ENCODE measurements at regions not wholly inside any gene's neighbourhood (a gene's known extent, or its start where the extent isn't known, plus 50 kb on each side); places are given as distances from the start of the nearest gene placed in this dataset.

DNA sequence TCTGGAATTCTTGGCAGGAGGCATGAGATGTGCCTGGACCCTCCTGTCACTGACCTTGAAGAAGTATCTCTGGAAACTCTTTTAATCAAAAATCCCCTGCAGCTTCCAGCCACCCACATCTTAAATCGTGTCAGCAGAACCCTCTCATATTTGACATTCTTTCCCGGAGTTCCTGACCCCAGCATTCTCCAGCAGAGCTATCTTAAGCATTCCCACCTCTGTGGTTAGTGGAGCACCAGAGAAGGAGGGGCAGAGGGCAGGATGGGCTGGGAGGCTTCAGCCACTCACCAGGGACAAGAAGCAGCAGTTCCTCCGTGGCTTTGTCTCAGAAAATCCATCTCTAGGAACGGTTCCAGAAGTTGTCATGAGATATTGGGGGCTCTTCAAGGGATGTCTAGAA, 149.9 kb downstream of the RGS9 start:
- Histone ChIP-seq H3K36me3 (no peaks in the 10 kb centered on the region), H3K4me3 (no peak overlapping the region), H3K27ac (no peak overlapping the region), H3K4me1 (no peaks in the 10 kb centered on the region), H3K27me3 (no peaks in the 10 kb centered on the region), H3K9me3 (no peaks in the 10 kb centered on the region)
- no peak for DNase-seq
- TF ChIP-seq, protein P1, sequence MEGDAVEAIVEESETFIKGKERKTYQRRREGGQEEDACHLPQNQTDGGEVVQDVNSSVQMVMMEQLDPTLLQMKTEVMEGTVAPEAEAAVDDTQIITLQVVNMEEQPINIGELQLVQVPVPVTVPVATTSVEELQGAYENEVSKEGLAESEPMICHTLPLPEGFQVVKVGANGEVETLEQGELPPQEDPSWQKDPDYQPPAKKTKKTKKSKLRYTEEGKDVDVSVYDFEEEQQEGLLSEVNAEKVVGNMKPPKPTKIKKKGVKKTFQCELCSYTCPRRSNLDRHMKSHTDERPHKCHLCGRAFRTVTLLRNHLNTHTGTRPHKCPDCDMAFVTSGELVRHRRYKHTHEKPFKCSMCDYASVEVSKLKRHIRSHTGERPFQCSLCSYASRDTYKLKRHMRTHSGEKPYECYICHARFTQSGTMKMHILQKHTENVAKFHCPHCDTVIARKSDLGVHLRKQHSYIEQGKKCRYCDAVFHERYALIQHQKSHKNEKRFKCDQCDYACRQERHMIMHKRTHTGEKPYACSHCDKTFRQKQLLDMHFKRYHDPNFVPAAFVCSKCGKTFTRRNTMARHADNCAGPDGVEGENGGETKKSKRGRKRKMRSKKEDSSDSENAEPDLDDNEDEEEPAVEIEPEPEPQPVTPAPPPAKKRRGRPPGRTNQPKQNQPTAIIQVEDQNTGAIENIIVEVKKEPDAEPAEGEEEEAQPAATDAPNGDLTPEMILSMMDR (IDR thresholded peaks at IDR 0.05): no peak
- peak; percentile 36 for ATAC-seq
- intact Hi-C loops (cut with DNase I): loop anchor here (10.0 kb wide), 1 partner anchor 268 kb away; no protein-coding TSS in a partner anchor

DNA sequence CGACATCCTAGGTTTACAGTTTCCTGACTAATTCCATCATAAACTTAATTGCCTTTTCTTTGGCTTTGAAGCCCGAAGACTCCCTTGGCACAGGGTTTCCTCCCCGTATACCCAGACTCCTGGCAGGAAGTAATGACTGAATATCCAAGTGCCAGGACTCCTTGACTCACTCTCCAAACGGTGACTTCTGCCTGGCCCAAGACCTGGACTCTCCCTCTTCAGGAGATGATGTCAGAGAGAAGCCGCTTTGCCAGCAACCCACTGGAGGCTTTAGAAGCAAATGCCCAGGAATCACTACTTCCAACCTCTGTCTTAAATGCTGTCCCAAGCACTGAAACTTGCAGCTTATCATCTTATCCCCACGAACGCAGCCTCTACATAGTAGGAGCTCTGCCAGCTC, 146.5 kb downstream of the RGS9 start:
- H3K36me3 ChIP-seq: no peaks in the 10 kb centered on the region
- intact Hi-C loops (cut with DNase I): loop anchor here (10.0 kb wide), 1 partner anchor 271 kb away; no protein-coding TSS in a partner anchor
- H3K27me3 ChIP-seq: no peaks in the 10 kb centered on the region
- TF ChIP-seq, protein P1 (IDR thresholded peaks at IDR 0.05): no peak
- H3K4me1 ChIP-seq: no peaks in the 10 kb centered on the region
- DNase-seq: no peak
- no peak overlapping the region for H3K27ac ChIP-seq
- H3K4me3 ChIP-seq: no peak overlapping the region
- no peak for ATAC-seq
- H3K9me3 ChIP-seq: no peaks in the 10 kb centered on the region

DNA sequence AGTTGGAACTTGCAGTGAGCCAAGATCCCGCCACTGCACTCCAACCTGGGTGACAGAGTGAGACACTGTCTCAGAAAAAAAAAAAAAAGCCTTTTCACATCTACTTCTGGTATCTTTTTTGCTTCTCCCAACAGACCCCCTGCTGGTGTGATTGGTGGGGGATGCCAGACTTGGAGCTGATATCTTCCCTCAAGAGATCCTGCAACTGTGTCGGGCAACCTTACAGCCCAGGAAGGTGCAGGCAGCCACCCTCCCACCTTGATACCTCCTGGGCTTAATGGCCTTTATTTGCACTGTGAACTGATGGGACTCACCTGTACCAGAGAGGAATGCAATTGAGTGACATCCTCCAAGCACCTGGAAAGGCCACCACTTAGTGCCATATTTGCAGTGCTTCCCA, 142.3 kb downstream of the RGS9 start:
- ATAC-seq (no peak), DNase-seq (no peak)
- Histone ChIP-seq H3K9me3 (no peaks in the 10 kb centered on the region), H3K4me1 (no peaks in the 10 kb centered on the region), H3K4me3 (no peak overlapping the region), H3K27ac (no peak overlapping the region), H3K27me3 (no peaks in the 10 kb centered on the region), H3K36me3 (no peaks in the 10 kb centered on the region)
- TF ChIP-seq, protein P1 (IDR thresholded peaks at IDR 0.05): no peak
- intact Hi-C loops (cut with DNase I): no loop called here

DNA sequence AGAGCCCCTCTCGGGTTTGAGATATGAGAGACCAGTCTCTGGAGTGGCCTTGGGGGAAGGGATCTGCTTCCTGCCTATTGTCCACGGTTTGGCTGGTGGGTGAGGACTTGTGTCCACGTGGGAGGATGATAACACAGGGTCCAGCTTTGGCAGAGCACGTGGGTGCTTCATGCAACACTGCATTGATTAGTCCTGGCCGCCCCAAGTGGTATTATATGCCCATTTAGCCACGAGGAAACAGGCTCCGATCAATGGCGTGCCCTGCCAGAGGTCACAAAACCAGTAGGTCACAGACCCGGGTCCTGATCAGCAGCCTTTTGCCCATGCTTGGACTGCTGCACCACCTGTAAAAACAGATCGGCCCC, 141.6 kb downstream of the RGS9 start:
- no peaks in the 10 kb centered on the region for H3K9me3 ChIP-seq
- H3K27me3 ChIP-seq: no peaks in the 10 kb centered on the region
- intact Hi-C loops (cut with DNase I): no loop called here
- H3K27ac ChIP-seq: no peak overlapping the region
- no peak overlapping the region for H3K4me3 ChIP-seq
- no peaks in the 10 kb centered on the region for H3K4me1 ChIP-seq
- DNase-seq (no peak), ATAC-seq (no peak)
- TF ChIP-seq, protein P1 (IDR thresholded peaks at IDR 0.05): no peak
- H3K36me3 ChIP-seq: no peaks in the 10 kb centered on the region

DNA sequence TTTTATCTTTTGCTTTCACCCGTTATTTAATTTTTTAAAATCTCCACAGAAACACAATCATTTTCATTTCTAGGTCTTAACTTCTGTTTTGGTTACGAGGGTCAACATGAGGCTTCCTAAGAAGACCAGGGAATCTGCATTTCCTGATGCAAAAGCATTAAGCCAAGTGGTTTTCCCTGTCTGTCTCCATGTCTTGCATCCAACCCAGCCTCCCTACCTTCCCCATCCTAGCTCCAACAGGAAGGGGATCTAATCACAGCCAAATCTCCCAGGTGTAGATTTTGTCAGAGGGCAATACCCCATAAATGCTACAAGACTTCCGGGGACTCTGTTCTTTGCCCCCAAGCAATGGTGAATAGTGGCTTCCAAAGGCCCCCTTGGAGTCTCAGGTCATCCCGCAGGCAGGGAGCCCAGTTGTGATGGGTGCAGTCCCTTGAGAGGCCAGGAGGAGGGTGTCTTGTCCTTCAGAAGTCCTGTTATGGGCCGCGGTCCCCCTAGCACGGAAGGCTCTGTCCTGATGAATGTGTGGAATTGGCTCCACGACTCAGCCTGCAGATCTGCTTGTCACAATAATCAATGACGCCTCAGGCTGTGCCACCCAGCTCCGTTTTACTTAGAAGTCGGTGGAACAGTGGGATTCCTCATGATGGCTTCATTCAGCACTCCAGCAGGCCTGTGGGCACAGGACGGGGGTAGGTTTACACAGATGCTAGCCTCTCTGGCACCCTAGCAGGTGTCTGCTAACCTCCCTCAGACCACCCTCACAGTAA, 141.1 kb downstream of the RGS9 start:
- Histone ChIP-seq H3K27me3 (no peaks in the 10 kb centered on the region), H3K4me1 (no peaks in the 10 kb centered on the region), H3K4me3 (no peak overlapping the region), H3K9me3 (no peaks in the 10 kb centered on the region), H3K27ac (peak overlapping the region; percentile 18), H3K36me3 (no peaks in the 10 kb centered on the region)
- ATAC-seq: peak; percentile 89
- no peak for DNase-seq
- TF ChIP-seq, protein P1 (IDR thresholded peaks at IDR 0.05): peak; percentile 68
- intact Hi-C loops (cut with DNase I): no loop called here
